GM21576 (cell line): ENCODE measurements at regions not wholly inside any gene's neighbourhood (a gene's known extent, or its start where the extent isn't known, plus 50 kb on each side); places are given as distances from the start of the nearest gene placed in this dataset.
"Not testable (repeated sequence)": the region's sequence is repeated elsewhere in the genome, so short reads cannot be mapped to it uniquely, and the experiment has no call there.

Experiments
- ATAC-seq: cut with Tn5 transposase; IDR thresholded peaks from one replicate; pipeline ENCODE4 v1.9.1; 2021; ENCODE audit warnings: mild to moderate bottlenecking, moderate library complexity; ENCODE audit not compliant: unreplicated experiment

DNA sequence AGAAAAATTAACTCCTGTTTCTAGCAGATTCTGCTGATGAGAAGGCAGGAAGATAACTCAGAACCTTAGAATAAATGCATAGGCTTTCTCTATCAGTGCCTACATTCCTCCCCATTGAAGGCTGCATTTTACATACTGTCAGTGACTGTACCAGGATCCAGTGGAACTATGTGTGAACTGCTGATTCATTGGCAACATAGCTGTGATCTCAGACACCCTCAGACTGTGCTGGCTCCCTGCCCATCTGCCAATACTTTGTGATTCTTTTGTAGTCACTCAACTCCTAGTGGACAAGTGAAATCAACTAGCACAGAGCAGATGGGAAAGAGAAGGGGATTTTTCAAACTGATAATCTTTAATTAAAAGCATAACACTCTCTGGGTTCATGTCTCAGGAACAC lies 375.8 kb downstream of the MDFIC start:
- no peak for ATAC-seq

DNA sequence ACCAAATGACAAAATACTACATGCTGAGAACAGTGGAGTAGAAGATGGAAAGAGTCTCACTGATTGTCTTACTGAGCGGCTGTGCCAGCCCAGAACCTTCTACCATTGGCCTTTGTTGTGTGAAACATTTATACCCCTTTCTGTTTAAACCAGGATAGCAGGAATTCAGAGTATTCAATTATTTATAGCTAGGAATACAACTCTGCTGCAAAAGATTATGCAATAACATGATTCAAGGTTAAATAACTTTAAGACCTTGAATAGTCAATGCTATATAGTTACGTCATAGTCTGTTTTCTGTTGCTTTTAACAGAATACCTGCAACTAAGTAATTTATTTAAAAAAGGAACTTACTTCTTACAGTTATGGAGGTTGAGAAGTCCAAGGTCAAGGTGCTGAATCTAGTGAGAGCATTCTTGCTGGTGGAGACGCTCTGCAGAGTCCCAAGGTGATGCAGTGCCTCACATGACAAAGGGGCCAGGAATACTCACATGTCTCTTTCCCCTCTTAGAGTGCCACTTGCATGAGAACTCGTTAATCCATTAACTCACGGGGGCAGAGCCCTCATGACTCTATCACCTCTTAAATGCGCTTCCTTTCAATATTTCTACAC lies 371.8 kb downstream of the MDFIC start:
- no peak for ATAC-seq

DNA sequence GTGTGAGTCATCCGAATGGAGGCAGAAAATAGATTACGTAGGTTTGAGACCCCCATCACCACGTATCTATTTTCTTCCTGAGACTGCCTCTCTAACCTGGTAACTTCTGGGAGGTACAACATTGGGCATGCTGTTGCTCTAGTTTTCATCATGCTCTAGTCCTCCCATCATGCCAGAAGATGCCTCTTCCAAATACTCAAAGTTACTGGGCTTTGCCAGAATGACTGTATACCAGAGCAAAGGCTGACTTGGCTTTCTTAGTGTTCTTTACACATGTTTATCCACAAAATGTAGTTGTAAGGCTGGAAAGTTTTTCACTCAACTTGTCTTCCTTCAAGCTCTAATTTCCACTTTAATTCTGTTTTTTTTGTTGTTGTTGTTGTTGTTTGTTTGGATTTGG lies 370.5 kb downstream of the MDFIC start:
- ATAC-seq: no peak

DNA sequence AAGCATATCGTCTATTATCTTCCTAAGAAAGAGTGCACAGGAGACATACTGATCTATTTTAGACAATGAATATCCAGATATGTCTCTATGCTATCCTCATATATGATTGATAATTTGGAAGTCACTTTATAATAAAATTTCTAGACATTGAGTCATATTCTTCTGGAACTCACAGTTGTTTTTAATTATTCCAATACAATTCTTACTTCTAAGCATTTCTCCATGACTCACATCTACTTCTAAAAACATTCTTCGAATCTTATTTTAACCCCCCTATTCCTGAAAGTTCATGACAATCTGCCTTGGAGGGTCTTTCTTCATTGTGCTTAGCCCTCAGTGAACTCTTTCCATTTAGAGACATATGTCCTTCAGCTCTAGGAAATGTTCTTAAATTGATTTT lies 368.1 kb downstream of the MDFIC start:
- no peak for ATAC-seq

DNA sequence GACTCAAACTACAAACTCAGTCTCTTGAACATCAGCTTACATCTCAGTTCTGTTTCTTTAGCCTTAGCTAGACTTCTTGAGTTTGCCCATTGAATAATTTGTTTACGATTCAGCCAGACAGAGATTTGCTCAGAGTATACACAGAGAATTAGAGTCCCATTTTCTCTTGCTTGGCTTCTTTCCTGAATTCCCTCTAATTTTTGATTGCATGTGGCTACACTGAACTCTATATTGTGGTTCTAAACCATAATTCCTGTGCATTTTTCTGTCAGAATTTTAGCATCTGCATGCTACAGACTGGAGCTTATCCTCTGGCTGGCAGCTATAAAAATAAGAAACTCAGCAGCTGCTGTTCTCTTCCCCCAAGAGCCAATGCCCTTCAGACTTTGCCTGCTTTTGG lies 354.9 kb downstream of the MDFIC start:
- ATAC-seq: no peak

DNA sequence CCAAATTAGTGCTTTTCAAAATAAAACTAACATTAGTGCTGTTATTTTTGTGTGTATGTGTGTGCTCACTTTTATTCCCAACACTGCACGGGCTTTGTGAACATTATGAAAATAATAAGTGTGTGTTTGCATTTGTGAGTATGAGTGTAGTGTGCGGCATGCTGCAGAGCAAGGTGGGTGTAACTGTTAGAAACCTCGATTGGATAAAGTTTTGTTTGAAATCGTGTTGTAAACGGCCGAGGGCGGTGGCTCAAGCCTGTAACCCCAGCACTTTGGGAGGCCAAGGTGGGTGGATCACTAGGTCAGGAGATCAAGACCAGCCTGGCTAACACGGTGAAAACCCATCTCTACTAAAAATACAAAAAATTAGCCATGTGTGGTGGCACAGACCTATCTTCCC lies 352.0 kb downstream of the MDFIC start:
- ATAC-seq: not testable (repeated sequence)

DNA sequence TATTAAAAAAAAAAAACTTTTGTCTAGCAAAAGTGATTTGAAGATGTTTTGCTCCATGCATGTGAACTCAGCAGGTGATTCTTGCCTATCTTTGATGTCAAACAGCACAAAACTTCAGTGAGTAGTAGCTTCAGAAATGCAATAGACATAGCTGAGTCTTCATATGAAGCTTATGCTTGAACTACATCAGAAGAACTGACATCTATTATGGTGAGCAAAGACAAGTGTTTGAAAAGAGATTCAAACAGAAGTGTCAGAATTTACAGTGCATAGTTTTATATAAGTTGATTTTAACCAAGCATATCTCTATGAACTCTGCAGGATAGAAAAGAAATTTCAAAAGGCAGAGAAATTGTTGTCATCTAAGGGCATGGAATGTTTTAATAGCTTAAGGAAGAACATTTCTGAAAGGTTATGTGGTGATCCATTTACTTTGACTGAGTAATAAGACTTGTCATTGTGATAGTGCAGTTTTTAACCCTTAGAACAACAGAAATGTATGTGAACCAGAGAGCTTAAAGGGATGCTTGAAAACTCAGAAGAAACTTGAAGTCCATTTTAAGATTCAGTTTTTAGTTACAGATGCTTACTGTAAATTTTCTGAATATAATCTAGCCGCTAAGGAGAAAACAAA lies 351.4 kb downstream of the MDFIC start:
- ATAC-seq: no peak

DNA sequence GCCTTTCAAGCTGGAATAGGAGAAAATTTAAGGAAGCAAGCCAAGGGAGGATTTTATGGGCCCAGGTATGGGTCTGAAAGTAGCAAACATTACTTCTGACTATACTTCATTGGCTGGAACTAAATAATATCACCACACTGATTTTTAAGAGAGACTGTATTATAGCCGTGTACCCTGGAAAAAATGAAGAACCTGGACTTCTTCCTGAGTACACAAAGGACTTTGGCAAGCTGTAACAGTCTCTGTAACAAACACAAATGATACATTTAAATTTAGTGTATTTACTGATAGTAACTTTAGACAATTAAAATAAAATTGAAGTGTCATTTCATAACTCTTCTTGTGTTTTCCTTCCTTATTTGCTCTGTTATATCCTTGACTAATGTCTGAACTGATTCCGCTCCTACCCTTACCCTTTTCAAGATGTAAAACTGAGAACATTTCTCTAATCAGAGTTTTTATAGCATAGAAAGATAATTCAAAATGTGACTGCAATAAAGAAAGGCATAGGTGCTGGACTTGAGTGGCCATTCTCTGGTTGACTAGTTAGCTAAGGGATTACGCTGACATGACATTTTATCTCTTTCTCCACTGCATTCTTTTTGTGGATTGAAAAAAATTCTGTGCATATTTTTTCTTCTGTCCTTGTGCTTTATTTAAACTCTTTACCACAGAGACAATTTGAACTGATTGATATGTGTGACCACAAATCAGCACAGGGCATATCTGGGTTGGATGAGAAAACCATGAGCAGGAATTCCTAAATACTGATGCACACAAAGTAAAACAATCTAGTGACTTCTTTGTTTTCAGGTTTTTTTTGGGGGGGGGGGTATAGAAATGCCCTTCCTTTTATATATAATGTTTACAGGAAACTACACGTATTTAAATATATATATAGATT lies 349.7 kb downstream of the MDFIC start:
- ATAC-seq: no peak

DNA sequence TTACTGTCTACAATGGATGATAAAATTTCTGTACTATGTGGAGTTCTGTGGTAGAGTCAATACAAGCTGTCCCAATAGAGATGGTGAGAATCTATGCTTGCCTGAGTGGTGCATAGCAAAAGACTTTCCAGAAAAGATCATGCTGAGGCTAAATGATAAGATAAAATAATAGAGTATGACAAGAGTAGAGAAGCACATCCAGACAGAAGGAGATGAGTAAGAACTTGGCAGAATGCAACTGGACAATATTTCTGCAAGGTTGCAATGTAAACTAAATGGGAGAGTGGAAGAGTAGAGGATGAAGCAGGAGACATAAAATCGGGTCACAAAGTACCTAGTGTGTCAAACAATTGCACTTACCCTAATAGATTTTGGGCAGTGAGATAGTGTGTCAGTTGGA lies 347.6 kb downstream of the MDFIC start:
- no peak for ATAC-seq

DNA sequence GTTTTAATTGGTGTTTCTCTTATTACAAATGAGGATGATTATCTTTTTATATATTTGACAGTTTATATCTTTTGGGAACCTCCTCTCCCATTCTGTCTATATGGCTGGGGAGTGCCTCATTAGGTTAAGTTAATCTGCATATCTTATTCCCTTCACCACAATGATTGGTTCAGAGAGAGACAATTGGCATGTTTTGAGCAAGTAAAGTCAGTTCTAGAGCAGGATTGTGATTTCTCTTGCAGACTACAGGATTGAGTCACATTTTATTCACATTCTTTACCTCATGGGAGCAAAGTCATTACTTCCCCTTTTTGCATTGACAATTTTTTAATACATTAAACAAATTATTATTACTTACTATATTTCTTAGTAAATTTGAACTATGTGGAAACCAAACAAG lies 345.6 kb downstream of the MDFIC start:
- no peak for ATAC-seq

DNA sequence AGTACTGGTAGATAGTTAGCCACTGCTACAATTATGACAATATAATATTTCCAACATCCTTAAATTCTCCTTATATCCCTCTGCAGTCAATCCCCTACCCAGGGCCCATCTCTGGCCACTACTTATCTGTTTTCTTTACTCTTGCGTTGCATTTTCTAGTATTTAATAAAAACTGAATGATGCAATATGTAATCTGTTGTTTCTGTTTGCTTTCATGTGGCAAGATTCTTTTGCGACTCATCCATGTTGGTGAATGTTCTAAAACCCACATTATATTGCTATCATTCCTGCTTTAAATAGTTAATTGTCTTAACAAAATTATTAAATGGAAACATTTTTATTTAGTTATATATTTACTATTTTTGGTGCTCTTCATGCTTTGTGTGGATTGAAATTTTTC lies 338.5 kb downstream of the MDFIC start:
- no peak for ATAC-seq

DNA sequence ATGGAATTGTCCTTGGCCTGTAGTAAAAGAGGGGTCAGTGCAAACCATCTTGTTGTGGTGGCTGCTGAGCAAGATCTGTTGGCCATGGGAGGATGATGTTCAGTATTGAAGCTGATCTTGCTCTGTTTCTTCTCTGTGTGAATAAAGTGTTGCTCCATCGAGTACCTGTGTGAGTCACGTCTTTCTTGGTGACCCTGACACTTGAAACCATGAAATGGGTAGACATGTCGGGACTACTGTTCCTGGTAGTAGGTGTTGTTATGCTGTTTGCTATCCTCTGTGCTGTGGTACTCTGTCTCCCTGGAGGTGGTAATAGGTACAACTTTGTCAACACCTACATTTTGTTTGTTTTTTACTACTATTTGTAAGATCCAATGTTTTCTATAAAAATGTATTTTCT lies 330.6 kb downstream of the MDFIC start:
- no peak for ATAC-seq

DNA sequence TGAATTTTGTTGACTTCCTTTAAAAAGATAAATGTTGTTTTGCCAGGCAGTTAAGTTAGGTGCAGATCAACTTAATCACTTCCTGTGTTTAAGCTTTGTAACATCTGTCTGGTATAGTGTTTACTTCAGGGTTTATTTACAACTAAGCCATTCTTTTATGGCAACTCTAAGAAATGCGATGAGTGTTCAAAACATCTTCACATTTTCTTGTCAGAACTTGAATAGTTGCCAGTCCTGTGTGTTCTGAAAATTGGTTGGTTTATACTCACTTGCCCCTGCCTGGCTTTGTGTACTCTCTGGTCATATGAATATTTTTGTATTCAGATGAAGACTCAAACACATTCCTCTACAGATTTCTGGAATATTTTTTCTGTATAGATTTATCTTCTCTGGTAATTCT lies 327.2 kb downstream of the MDFIC start:
- ATAC-seq: no peak

DNA sequence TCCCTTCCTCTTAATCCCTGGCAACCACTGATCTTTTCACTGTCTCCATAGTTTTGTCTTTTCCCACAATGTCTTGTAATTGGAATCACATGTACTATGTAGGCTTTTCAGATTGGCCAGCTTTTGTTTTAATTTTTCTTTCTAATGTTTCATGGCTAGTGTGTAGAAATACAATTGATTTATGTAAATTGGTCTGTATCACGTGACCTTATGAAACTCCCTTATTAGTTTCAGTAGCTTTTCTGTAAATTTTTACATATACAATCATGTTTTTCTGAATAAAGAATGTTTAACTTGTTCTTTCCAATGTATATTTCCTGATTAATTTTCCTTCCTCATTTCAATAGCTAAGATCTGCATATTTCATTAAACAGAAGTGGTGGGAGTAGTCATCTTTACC lies 319.3 kb downstream of the MDFIC start:
- ATAC-seq: no peak

DNA sequence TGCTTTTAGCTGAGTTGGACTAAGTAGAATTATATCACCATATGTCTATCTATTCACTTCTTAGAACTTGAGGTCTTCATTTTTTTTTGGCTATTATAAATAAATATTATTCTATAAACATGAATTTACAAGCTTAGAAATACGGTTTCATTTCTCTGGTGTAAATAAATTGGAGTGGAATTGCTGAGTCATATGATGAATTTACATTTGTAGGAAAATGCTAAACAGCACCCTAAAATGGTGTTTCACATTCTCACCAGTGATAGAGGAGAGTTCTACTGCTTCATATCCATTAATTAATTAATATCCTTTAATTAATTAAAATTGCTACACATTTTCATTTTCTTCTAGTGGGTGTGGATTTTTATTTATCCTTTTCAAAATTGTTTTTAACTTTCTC lies 318.3 kb downstream of the MDFIC start:
- ATAC-seq: no peak

DNA sequence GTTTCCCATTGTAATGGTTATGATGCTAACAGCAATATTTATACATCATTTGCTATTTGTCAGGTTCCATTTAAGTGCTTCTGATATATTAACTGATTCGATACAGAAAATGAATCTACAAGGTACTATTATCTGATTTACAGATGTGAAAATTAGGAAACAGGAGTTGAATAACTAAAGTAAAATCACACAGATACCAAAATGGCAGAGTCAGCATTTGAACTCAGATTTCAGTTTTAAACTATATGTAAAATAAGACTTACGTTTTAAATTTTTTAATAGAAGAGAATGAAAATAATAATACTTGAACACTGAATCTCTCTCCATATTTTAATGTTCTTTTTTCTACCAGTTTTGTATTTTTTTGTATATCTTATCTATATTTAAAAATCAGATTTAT lies 313.2 kb downstream of the MDFIC start:
- ATAC-seq: no peak

DNA sequence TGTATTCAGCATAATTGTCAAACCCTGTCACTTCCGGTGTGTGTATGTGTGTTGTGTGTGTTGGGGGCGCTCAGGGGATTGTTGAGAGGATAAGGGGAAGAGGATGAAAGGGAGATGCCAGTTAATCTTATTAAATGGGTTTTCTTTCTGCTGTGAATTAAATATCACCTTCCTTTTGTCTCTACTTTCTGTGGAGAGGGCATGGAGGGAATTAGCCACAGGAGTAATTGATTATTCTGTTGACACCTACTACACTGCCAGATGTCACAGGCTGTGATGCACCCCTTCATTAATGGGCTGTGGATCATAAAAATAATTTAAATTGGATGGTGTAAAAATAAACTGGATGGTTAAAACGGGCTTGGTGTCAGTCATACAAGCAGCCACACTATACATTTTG lies 311.9 kb downstream of the MDFIC start:
- ATAC-seq: no peak

DNA sequence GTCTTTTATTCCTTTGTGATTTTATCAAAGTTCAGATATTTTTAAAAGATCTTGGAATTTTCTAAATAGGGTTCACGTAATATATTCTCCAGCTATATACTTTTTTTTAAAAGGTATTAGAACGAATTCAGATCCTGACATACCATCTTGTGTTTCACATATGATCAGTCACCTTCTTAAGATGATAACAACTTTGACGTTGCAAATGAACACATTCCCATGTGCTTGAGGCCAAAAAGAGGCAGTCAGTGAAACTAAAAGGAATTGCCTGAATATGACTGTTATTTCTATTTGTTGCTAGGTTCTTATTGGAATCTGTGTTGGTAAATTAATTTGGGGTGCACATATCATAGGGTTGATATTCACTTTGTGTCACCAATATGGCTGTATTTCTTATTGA lies 310.1 kb downstream of the MDFIC start:
- ATAC-seq: no peak

DNA sequence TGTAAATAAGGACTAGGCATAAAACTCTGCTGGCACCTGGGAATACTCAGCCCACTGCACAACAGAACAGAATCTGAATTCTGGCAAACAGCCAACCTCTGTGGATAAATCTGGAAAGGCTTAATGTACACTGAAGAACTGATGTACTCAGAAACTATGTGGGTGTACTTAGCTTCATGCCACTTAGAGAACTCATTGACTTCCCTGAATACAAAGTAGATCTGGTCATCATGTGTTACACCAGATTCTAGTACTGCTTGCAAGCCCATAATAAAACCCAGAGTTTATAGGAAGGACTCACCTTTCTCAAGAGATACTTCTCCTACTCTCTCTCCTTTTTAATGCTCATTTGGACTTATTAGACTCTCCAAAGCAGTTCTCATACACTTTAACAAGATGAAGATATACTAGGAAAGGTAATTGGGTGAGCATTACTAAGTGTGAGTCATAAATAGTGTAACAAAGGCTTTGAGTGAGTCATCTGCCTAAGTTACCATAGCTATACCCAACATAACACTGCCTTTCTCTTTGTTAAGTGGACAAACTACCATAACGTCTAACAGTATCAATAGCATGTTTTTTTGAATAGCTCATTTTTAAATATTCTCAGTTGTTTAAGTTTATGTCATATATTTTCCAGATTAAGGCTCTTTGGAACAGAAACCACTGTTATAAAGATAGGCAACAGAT lies 309.1 kb downstream of the MDFIC start:
- no peak for ATAC-seq

DNA sequence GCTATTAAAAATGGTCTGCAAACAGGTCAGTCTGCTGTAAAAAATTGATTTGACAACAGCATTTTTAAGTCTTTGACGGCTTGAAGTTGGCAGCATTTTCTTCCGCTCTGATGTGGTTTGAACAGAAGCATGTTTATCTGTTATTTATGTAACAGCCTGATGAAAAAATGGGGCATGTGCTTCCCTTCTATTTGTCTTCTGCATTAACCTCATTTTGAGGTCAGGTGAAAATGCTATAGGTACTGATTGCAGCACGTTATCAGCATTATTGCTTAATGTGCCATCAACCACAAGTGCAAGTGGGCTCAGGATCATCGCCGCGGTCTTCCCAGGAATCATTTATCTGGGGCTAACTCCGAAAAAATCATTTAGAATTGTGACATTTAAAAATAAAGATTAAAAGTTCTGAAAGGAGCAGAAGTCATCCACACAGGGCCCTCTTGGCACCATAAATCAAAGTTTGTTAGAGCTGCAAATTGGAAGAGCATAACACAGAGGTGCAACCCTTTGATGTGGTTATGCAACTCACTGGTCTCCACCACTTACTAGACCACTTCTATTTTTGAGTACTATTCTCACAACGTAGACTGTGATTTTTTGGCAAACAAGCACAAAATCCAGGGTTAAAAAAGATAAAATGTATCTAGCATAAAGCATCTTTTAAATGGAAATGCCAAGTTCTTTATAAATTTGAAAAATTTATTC lies 307.7 kb downstream of the MDFIC start:
- ATAC-seq: no peak
